ENCODE measurements at regions not wholly inside any gene's neighbourhood (a gene's known extent, or its start where the extent isn't known, plus 50 kb on each side); places are given as distances from the start of the nearest gene placed in this dataset.

GRCh38 chr20:12327205-12327604 lies 409.5 kb downstream of the BTBD3 start:
- TF ChIP-seq RARB (CRISPR knock-in tag; IDR thresholded peaks at IDR 0.05) (no peak), PPARA (CRISPR knock-in tag; IDR thresholded peaks at IDR 0.05; ENCODE audit: borderline replicate concordance) (no peak), PATZ1 (CRISPR knock-in tag; IDR thresholded peaks at IDR 0.05; ENCODE audit: borderline replicate concordance) (no peak), ZFP30 (CRISPR knock-in tag; IDR thresholded peaks at IDR 0.05) (no peak), ZFP3 (CRISPR knock-in tag; IDR thresholded peaks at IDR 0.05) (no peak), TCF4 (CRISPR knock-in tag; IDR thresholded peaks at IDR 0.05; ENCODE audit: borderline replicate concordance) (no peak), TOX (CRISPR knock-in tag; IDR thresholded peaks at IDR 0.05; ENCODE audit: borderline replicate concordance) (no peak), CSRNP3 (CRISPR knock-in tag; IDR thresholded peaks at IDR 0.05) (no peak), GLIS3 (CRISPR knock-in tag; IDR thresholded peaks at IDR 0.05) (no peak), CSDC2 (CRISPR knock-in tag; IDR thresholded peaks at IDR 0.05) (no peak)
